SK-N-MC (cell line): ENCODE measurements at regions not wholly inside any gene's neighbourhood (a gene's known extent, or its start where the extent isn't known, plus 50 kb on each side); places are given as distances from the start of the nearest gene placed in this dataset.

Source experiments
- EZH2 ChIP-seq: fragments of 200-600 bp; sonication (generic); IDR thresholded peaks from one replicate; pipeline ENCODE4 v1.6.1; 2017; ENCODE audit warnings: antibody characterized with exemption
- FOXP2 ChIP-seq: optimal IDR thresholded peaks from 2 replicates; pipeline ENCODE3; 2011; ENCODE audit warnings: mild to moderate bottlenecking, moderate library complexity; ENCODE audit not compliant: insufficient read depth; ENCODE audit errors: extremely low read length, control extremely low read depth
- POLR2AphosphoS5 ChIP-seq: IDR thresholded peaks from 2 replicates; pipeline ENCODE4 v1.6.1; 2012; ENCODE audit warnings: mild to moderate bottlenecking, low read depth, low read length, borderline replicate concordance

- TF ChIP-seq EZH2 (no peak), POLR2AphosphoS5 (no peak), FOXP2 (no peak)
Measured at GRCh38 chr6:134640229-134640628, 309.7 kb downstream of the ALDH8A1 start.
